Activated T-cell treated with anti-CD3 and anti-CD28 coated beads, Interleukin-2, amount 50 U/mL, for 72 hours (primary cell): ENCODE measurements at regions not wholly inside any gene's neighbourhood (a gene's known extent, or its start where the extent isn't known, plus 50 kb on each side); places are given as distances from the start of the nearest gene placed in this dataset.

Source experiments
- ATAC-seq, 2 donors: fragments of 150-1000 bp; cut with Tn5 transposase; replicated peaks in 1 of 2; 2 replicates each; pipeline ENCODE4 v1.10.0; 2021; ENCODE audit warnings: moderate library complexity in 2 of 2, mild to moderate bottlenecking in 1 of 2
- DNase-seq, 2 donors: peaks; one replicate each; pipeline ENCODE4 v3.0.0; 2021 to 2022; ENCODE audit warnings: mixed read lengths in 1 of 2
- H3K27ac Mint-ChIP-seq: one replicate; pipeline ENCODE4 v1.8.0; 2022; ENCODE audit warnings: mild to moderate bottlenecking, moderate library complexity, mixed read lengths
- H3K27me3 Mint-ChIP-seq: one replicate; pipeline ENCODE4 v1.8.0; 2022; ENCODE audit warnings: low read depth, mixed read lengths
- H3K36me3 Mint-ChIP-seq, 2 donors: one replicate each; pipeline ENCODE4 v1.8.0; 2022; ENCODE audit warnings: mixed read lengths in 2 of 2, mild to moderate bottlenecking in 1 of 2; ENCODE audit not compliant: insufficient read depth in 2 of 2
- H3K4me1 Mint-ChIP-seq: one replicate; pipeline ENCODE4 v1.8.0; 2022; ENCODE audit warnings: low read depth, mixed read lengths
- H3K4me3 Mint-ChIP-seq, 2 donors: one replicate each; pipeline ENCODE4 v1.8.0; 2022; ENCODE audit warnings: mild to moderate bottlenecking in 2 of 2, mixed read lengths in 2 of 2, moderate library complexity in 2 of 2
- H3K9me3 Mint-ChIP-seq, 2 donors: one replicate each; pipeline ENCODE4 v1.8.0; 2022; ENCODE audit warnings: mixed read lengths in 2 of 2

DNA sequence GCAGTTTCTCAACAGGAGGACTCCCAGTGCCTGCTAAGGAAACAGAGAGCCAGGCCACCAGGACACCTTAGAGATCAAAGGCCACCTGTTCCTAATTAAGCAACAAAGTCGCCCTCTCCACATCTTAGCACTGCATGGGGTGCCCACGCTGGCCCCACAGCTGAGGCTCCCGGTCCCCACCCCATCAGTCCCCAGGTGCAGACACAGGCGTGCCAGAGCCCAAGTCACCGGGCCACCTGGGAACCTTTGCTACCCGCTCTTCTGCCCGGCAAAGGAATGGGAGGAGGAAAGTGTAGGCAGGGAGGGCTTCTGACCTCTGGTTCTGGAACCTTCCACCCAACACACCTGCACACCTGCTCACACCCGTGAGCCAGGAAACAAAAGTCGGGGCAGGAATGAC lies 85.5 kb upstream of the PRR5 start:
- Mint-ChIP-seq H3K27ac (no peak overlapping the region), H3K4me3 (no peak overlapping the region), H3K27me3 (no peaks in the 10 kb centered on the region), H3K4me1 (no peaks in the 10 kb centered on the region), H3K36me3 (peaks cover 0 to 5% of the 10 kb centered on the region in 2 donors), H3K9me3 (peaks cover under 1 to 3% of the 10 kb centered on the region in 2 donors)
- ATAC-seq: no peak
- DNase-seq: no peak

DNA sequence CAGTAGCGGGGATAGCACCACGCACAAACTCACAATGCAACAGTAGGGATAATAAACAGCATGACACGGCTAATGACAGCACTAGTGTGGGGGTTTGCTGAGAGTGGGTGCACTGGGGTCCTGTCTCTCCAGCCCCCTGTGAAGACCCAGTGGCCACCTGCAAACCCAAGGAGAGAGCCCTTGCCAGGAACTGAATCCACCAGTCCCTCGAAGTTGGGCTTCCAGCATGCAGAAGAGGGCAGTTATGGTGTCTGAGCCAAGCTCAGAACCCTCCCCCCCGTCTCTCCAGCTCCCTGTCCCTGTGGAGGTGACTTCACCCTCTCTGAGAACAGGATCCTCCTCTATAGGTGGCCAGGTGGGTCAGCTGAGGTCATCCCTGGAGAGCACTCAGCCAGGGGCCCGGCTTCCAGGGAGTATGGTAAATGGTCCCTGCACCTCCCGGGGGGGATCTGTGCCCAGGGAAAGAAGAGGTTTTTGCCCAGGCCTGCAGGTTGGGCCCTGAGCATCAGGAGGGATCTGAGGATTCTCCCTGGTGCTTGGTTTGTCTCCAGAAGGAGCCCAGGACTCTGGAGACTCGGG lies 86.3 kb upstream of the PRR5 start:
- Mint-ChIP-seq H3K27ac (no peak overlapping the region), H3K4me1 (no peaks in the 10 kb centered on the region), H3K36me3 (peaks cover 0 to 5% of the 10 kb centered on the region in 2 donors), H3K9me3 (peaks cover 3 to 5% of the 10 kb centered on the region in 2 donors), H3K27me3 (no peaks in the 10 kb centered on the region), H3K4me3 (no peak overlapping the region)
- ATAC-seq: no peak
- DNase-seq: no peak

DNA sequence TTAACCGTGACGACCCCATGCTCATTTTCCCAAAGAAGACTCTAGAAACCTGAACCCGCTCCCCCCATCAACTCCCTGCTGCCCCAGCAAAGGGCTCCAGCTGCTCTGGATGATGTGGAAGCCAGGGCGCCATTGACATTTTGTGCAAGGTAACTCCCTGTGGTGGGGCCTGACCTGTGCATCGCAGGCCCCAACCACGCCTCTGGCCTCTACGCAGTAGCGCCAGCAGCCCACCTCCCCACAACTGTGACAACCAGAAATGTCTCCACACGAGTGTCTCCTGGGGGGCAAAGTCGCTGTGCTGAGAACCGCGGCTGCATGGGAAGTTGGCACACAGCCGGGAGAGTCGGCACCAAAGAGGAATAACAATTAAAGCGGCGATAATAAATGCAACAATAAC lies 86.9 kb upstream of the PRR5 start:
- Mint-ChIP-seq H3K4me1 (no peaks in the 10 kb centered on the region), H3K9me3 (peaks cover 3 to 8% of the 10 kb centered on the region in 2 donors), H3K4me3 (no peak overlapping the region), H3K27ac (no peak overlapping the region), H3K36me3 (peaks cover 1 to 5% of the 10 kb centered on the region in 2 donors), H3K27me3 (no peaks in the 10 kb centered on the region)
- ATAC-seq (no peak), DNase-seq (no peak)

DNA sequence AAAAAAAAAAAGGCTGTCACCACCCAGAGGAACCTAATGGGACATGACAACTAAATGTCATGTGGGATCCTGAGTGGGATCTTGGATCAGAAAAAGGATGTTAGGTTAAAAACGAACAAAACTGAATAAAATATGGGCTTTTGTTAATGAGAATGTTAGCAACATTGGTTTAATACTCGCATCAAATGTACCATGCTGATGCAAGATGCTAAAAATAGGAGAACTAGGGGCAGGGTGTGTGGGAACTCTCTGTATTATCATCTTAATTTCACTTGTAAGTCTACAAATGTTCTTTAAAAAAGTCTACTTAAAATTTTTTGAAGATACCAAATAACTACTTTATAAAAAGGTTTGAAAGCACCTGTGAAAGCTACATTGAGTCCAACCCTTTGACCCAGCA lies 88.8 kb upstream of the PRR5 start:
- no peak overlapping the region for H3K27ac Mint-ChIP-seq
- ATAC-seq (no peak), DNase-seq (no peak)
- H3K4me3 Mint-ChIP-seq: no peak overlapping the region
- peaks cover 3 to 8% of the 10 kb centered on the region in 2 donors for H3K9me3 Mint-ChIP-seq
- peaks cover 2 to 5% of the 10 kb centered on the region in 2 donors for H3K36me3 Mint-ChIP-seq
- H3K4me1 Mint-ChIP-seq: no peaks in the 10 kb centered on the region
- H3K27me3 Mint-ChIP-seq: no peaks in the 10 kb centered on the region

DNA sequence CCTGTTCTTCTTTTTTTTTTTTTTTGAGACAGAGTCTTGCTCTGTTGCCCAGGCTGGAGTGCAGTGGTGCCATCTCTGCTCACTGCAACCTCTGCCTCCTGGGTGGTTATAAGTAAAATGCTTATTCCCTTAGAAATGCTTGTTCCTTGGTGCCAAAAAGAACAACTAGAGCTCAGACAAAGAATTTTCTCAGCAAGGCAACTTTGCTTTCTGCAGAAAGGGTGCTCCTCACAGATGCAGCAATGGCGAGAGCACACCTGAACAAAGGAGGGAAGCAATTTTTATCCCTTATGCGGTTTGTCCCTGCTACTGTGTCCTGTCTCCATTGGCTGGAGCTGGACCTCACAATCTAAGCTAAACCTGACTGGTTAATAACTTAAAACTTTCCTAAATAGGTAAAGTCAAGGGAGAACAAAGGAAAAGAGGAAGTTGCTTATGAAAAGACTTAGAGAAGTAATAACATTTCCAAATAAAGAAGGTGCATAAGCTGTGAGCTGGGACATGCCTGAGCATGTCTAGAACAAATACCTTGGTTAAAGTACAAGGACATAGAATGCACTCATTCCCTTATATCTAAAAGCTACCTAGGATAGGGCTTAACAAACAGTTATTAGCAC lies 90.0 kb upstream of the PRR5 start:
- Mint-ChIP-seq H3K27ac (no peak overlapping the region), H3K27me3 (no peaks in the 10 kb centered on the region), H3K36me3 (peaks cover 2 to 5% of the 10 kb centered on the region in 2 donors), H3K4me3 (no peak overlapping the region), H3K4me1 (no peaks in the 10 kb centered on the region), H3K9me3 (peaks cover 3 to 8% of the 10 kb centered on the region in 2 donors)
- no peak for DNase-seq
- no peak for ATAC-seq

DNA sequence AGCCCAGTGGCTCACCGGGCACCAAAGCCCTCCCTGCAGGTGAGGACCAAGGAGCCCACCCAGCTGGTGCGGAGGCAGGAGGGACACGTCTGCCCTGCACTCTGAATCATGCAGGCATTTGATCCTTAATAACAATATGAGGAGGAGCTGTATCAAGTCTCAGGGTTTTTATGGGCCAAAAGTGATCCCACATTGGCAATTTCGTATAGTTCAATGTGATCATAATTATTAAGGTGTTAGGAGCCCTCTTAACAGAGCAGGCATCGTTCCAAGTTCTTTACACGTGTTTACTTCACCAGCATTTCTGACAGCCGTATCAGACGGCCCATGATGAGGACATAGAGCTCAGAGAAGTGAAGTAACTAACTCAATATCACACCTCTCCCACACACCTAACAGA lies 91.9 kb upstream of the PRR5 start:
- Mint-ChIP-seq H3K27ac (no peak overlapping the region), H3K9me3 (peaks cover 3 to 8% of the 10 kb centered on the region in 2 donors), H3K4me3 (no peak overlapping the region), H3K4me1 (no peaks in the 10 kb centered on the region), H3K27me3 (peaks cover 11% of the 10 kb centered on the region), H3K36me3 (peaks cover 2 to 5% of the 10 kb centered on the region in 2 donors)
- DNase-seq: no peak
- no peak for ATAC-seq

DNA sequence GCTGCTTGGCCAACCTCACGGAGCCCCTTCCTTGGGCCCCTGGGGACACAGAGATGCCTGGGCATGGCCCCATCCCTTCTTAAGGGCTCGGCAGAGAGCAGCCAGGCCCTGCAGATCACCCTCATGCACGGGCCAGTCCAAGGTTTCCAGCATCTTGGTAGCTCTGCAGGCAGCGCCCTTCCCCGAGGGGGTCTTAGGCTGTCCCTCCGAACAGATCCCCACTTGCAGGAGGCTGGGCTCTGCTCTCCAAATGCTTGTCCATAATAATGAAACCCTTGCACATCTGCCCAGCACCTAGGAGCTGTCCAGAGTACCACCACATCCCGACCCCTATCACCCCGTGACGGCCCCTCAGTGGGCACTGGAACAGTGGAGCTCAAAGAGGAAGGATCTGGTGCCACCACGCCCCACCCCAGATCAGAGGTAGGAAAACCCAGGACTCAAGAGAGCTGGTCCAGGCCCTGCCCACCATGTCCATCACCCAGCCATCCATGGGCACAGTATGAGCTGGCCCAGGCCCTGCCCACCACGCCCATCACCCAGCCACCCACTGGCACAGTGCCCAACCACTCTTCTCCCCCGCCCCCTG lies 92.5 kb upstream of the PRR5 start:
- Mint-ChIP-seq H3K27ac (no peak overlapping the region), H3K27me3 (peaks cover 17% of the 10 kb centered on the region), H3K4me3 (no peak overlapping the region), H3K9me3 (peaks cover 2 to 8% of the 10 kb centered on the region in 2 donors), H3K4me1 (no peaks in the 10 kb centered on the region), H3K36me3 (peaks cover 2 to 4% of the 10 kb centered on the region in 2 donors)
- ATAC-seq (no peak), DNase-seq (no peak)

DNA sequence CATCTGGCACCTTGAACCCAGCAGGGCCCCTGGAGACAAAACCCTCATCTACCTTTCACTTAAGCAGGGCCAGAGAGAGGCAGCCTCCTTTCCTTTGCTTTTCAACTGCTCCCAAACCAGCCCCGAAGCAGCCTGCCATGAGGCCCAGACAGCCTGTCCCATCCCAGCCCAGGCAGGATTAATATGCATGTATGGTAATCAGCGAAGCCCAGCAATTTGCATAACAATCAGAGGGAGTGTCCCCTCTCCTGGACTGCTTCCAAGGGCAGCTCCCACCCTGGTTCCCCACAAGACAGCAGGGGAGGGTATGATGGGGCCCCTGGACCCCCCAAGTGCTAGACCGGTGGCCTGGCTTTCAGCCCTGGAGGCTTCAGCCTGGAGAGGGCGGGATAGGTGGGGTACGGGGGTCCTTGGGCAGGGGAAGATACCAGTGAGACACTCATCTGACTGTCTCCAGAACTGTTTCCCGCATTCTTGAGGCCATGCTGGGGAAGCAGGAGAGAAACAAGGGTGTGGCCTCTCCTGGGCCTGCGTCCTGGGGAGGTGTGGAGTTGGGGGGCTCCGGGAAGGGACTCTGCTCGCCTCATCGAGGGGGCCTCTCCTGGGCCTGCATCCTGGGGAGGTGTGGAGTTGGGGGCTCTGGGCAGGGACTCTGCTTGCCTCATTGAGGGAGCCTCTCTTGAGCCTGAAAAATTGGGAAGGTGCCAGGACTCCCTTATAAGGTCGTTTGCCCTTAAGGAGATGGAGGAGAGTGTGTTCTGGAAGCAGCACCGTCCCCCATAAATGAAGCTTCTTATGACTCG lies 93.2 kb upstream of the PRR5 start:
- H3K27ac Mint-ChIP-seq: no peak overlapping the region
- peaks cover 2 to 3% of the 10 kb centered on the region in 2 donors for H3K36me3 Mint-ChIP-seq
- H3K27me3 Mint-ChIP-seq: peaks cover 19% of the 10 kb centered on the region
- DNase-seq (no peak), ATAC-seq (no peak)
- no peaks in the 10 kb centered on the region for H3K4me1 Mint-ChIP-seq
- H3K4me3 Mint-ChIP-seq: no peak overlapping the region
- peaks cover 2 to 8% of the 10 kb centered on the region in 2 donors for H3K9me3 Mint-ChIP-seq

DNA sequence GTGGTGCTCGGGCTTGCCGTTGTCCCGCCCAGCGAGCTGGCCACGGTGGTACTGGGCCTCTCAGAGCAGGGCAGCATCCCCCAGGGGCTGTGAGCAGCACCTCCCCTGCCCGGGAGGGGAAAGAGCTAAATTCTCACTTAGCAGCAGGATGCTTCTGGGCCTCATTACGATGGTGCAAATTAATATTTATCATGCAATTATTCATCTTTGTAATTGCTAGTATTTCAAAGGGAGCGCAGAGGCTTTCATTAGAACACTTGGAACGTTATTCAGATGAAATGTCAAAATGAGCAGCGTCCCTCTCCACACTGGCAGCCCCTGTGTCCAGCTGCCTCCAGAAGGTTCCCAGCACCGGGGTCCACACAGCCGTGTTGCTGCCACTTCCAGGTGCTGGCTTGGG lies 95.9 kb upstream of the PRR5 start:
- Mint-ChIP-seq H3K27ac (no peak overlapping the region), H3K4me3 (no peak overlapping the region), H3K9me3 (peaks cover 0 to 4% of the 10 kb centered on the region in 2 donors), H3K27me3 (peaks cover 19% of the 10 kb centered on the region), H3K36me3 (peaks cover 0 to 2% of the 10 kb centered on the region in 2 donors), H3K4me1 (no peaks in the 10 kb centered on the region)
- ATAC-seq: no peak
- no peak for DNase-seq

DNA sequence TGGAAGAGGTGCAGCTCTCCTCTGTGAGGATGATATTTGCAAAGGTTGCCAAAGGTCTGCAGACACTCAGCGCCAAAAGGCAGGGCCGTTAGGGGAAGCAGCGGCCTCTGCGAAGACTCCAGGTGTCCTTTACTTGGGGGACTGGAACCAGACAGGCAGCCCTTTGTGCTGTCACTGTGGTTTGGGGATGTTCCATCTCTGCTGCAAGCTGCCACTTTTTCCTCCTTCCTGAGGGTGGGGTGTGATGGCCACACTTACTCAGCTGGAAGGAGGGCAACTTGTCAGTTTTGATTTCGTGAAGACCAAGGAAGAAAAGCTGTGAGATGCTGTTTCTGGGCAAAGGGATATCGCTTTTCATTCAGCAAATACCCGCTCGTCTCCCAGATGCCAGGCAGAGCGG lies 96.5 kb upstream of the PRR5 start:
- no peak for DNase-seq
- no peak for ATAC-seq
- Mint-ChIP-seq H3K9me3 (peaks cover 0 to 3% of the 10 kb centered on the region in 2 donors), H3K4me3 (no peak overlapping the region), H3K4me1 (no peaks in the 10 kb centered on the region), H3K36me3 (peaks cover 0 to 2% of the 10 kb centered on the region in 2 donors), H3K27me3 (peaks cover 19% of the 10 kb centered on the region), H3K27ac (no peak overlapping the region)

DNA sequence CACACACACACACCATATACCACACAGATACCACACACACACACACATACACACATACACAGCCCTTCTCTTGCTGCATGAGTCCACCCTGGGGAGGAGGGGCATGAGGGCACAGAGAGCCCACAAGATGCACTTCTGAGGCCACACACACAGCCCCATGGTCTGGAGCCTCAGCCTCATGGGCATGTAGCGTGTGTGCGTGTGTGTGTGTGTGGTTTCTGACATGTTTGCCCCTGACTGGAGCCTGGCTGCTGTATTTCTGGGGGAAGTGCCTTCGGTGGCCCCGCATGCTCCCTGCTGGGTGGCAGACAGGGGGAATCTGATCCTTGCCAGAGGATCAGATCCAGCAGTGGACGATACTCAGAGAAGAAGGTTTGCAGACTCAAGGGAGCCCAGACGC lies 97.0 kb upstream of the PRR5 start:
- DNase-seq: no peak
- no peaks in the 10 kb centered on the region for H3K36me3 Mint-ChIP-seq

DNA sequence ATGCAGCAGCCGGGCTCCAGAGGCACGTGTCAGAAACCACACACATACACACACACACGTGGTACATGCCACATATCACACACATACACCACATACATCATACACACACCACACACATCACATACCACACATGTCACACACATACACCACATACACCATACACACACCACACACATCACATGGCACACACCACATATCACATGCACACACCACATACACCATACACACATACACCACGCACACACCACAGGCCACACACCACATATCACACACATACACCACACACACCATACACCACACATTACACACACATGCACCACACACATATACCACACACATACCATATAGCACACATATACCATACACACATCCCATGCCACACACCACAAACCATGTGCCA lies 97.5 kb upstream of the PRR5 start:
- no peaks in the 10 kb centered on the region for H3K36me3 Mint-ChIP-seq
- DNase-seq: no peak
- H3K9me3 Mint-ChIP-seq: no peaks in the 10 kb centered on the region
- peaks cover 19% of the 10 kb centered on the region for H3K27me3 Mint-ChIP-seq
- no peak for ATAC-seq
- no peaks in the 10 kb centered on the region for H3K4me1 Mint-ChIP-seq
- H3K4me3 Mint-ChIP-seq: no peak overlapping the region
- H3K27ac Mint-ChIP-seq: no peak overlapping the region

More for the DNA sequence above, 97.0 kb upstream of the PRR5 start:
- Mint-ChIP-seq H3K27me3 (peaks cover 19% of the 10 kb centered on the region), H3K27ac (no peak overlapping the region), H3K4me1 (no peaks in the 10 kb centered on the region), H3K4me3 (no peak overlapping the region), H3K9me3 (no peaks in the 10 kb centered on the region)
- no peak for ATAC-seq

DNA sequence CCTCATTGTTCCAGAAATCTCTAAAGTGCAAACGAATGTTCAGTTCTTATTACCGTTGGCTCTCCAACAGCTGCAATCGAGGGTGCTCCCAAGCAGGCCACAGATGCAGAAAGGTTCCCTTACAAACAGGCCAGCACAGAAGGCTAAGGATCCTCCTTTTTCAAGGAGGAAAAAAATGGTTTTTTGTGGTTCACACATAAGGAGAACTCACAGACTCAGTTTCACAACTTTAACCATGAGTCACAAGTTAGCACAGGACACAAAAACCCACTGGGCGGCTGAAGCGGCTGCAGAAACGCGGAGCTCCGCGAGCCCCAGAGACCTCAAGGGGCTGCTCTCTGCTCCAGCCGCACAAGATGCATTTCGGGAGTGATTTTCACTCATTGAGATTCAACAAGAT lies 98.2 kb upstream of the PRR5 start:
- Mint-ChIP-seq H3K36me3 (no peaks in the 10 kb centered on the region), H3K9me3 (no peaks in the 10 kb centered on the region), H3K27ac (no peak overlapping the region), H3K4me3 (no peak overlapping the region), H3K27me3 (peaks cover 19% of the 10 kb centered on the region), H3K4me1 (no peaks in the 10 kb centered on the region)
- DNase-seq (no peak), ATAC-seq (no peak)
